ENCODE measurements at regions not wholly inside any gene's neighbourhood (a gene's known extent, or its start where the extent isn't known, plus 50 kb on each side); places are given as distances from the start of the nearest gene placed in this dataset.
A peak's percentile ranks its signal among the peaks of the same experiment; 100 is the strongest.

GRCh38 chr4:171142045-171142444 lies 671.2 kb upstream of the GALNTL6 start:
- DNase-seq: no peak

GRCh38 chr4:171130256-171130801 lies 682.9 kb upstream of the GALNTL6 start:
- DNase-seq: no peak

GRCh38 chr4:171118091-171118490 lies 695.1 kb upstream of the GALNTL6 start:
- DNase-seq: no peak

GRCh38 chr4:171117457-171117856 lies 695.7 kb upstream of the GALNTL6 start:
- DNase-seq: no peak

- DNase-seq: no peak
These were observed 711.4 kb upstream of the GALNTL6 start for GRCh38 chr4:171101845-171102244.

GRCh38 chr4:171087089-171087488 lies 726.1 kb upstream of the GALNTL6 start:
- no peak for DNase-seq

GRCh38 chr4:171067422-171067821 lies 745.8 kb upstream of the GALNTL6 start:
- DNase-seq: no peak

GRCh38 chr4:171049380-171049779 lies 763.8 kb upstream of the GALNTL6 start:
- DNase-seq: no peak

- peak; percentile 10 for DNase-seq
These were observed 770.1 kb upstream of the GALNTL6 start for GRCh38 chr4:171042989-171043524.

GRCh38 chr4:171035909-171036308 lies 777.3 kb upstream of the GALNTL6 start:
- no peak for DNase-seq

GRCh38 chr4:171031338-171031737 lies 781.9 kb upstream of the GALNTL6 start:
- no peak for DNase-seq

GRCh38 chr4:171025776-171026175 lies 787.4 kb upstream of the GALNTL6 start:
- no peak for DNase-seq

GRCh38 chr4:171025343-171025742 lies 787.9 kb upstream of the GALNTL6 start:
- DNase-seq: no peak

- no peak for DNase-seq
These were observed 788.4 kb upstream of the GALNTL6 start for GRCh38 chr4:171024720-171025303.

- DNase-seq: no peak
These were observed 790.4 kb upstream of the GALNTL6 start for GRCh38 chr4:171022824-171023230.

GRCh38 chr4:171017593-171017992 lies 795.6 kb upstream of the GALNTL6 start:
- no peak for DNase-seq

- no peak for DNase-seq
These were observed 797.1 kb upstream of the GALNTL6 start for GRCh38 chr4:171016145-171016544.

GRCh38 chr4:171015441-171015840 lies 797.8 kb upstream of the GALNTL6 start:
- DNase-seq: no peak

- DNase-seq: no peak
These were observed 805.4 kb upstream of the GALNTL6 start for GRCh38 chr4:171007618-171008390.

GRCh38 chr4:171002246-171002645 lies 811.0 kb upstream of the GALNTL6 start:
- no peak for DNase-seq

GRCh38 chr4:170990989-170991589 lies 822.1 kb upstream of the GALNTL6 start:
- DNase-seq: no peak

- DNase-seq: no peak
These were observed 824.8 kb upstream of the GALNTL6 start for GRCh38 chr4:170988446-170988845.

- DNase-seq: no peak
These were observed 833.5 kb upstream of the GALNTL6 start for GRCh38 chr4:170979736-170980135.

- DNase-seq: no peak
These were observed 834.2 kb upstream of the GALNTL6 start for GRCh38 chr4:170978990-170979389.

All from activated gamma-delta T cell (primary cell).